Stimulated activated effector memory CD8-positive, alpha-beta T cell treated with anti-CD3 and anti-CD28 coated beads, Interleukin-12 subunit alpha, Interleukin-12 subunit beta, amount 100 ng/mL, for 72 hours (primary cell): ENCODE measurements at regions not wholly inside any gene's neighbourhood (a gene's known extent, or its start where the extent isn't known, plus 50 kb on each side); places are given as distances from the start of the nearest gene placed in this dataset.
"Not testable (repeated sequence)": the region's sequence is repeated elsewhere in the genome, so short reads cannot be mapped to it uniquely, and the experiment has no call there.

Source experiments
- ATAC-seq: fragments of 150-1000 bp; cut with Tn5 transposase; 2 replicates; pipeline ENCODE4 v1.10.0; 2021
- DNase-seq, 2 donors: peaks; one replicate each; pipeline ENCODE4 v3.0.0; 2021 to 2022; ENCODE audit warnings: low spot score in 2 of 2
- H3K27ac Mint-ChIP-seq: one replicate; pipeline ENCODE4 v1.8.0; 2022; ENCODE audit warnings: mild to moderate bottlenecking, mixed read lengths
- H3K36me3 Mint-ChIP-seq: one replicate; pipeline ENCODE4 v1.8.0; 2022; ENCODE audit warnings: mild to moderate bottlenecking, mixed read lengths
- H3K4me1 Mint-ChIP-seq: one replicate; pipeline ENCODE4 v1.8.0; 2022; ENCODE audit warnings: mixed read lengths
- H3K4me3 Mint-ChIP-seq: one replicate; pipeline ENCODE4 v1.8.0; 2022; ENCODE audit warnings: mild to moderate bottlenecking, mixed read lengths
- H3K9me3 Mint-ChIP-seq: one replicate; pipeline ENCODE4 v1.8.0; 2022; ENCODE audit warnings: mixed read lengths

- H3K36me3 Mint-ChIP-seq: no peaks in the 10 kb centered on the region
- DNase-seq: no peak
- no peak overlapping the region for H3K4me3 Mint-ChIP-seq
- ATAC-seq: no peak
- peak overlapping the region; percentile 16 for H3K27ac Mint-ChIP-seq
- no peaks in the 10 kb centered on the region for H3K9me3 Mint-ChIP-seq
- H3K4me1 Mint-ChIP-seq: peaks cover 6% of the 10 kb centered on the region
Observed at GRCh38 chr4:128707864-128708263, 101.6 kb upstream of the JADE1 start.

- no peak for ATAC-seq
- Mint-ChIP-seq H3K36me3 (no peaks in the 10 kb centered on the region), H3K4me3 (no peak overlapping the region), H3K4me1 (peaks cover under 1% of the 10 kb centered on the region), H3K9me3 (no peaks in the 10 kb centered on the region), H3K27ac (no peak overlapping the region)
- no peak for DNase-seq
Observed at GRCh38 chr4:128703948-128704347, 105.6 kb upstream of the JADE1 start.

GRCh38 chr4:128700659-128701350 is 108.7 kb upstream of the JADE1 start:
- ATAC-seq: no peak
- no peaks in the 10 kb centered on the region for H3K4me1 Mint-ChIP-seq
- H3K4me3 Mint-ChIP-seq: no peak overlapping the region
- no peaks in the 10 kb centered on the region for H3K36me3 Mint-ChIP-seq
- DNase-seq: no peak
- no peaks in the 10 kb centered on the region for H3K9me3 Mint-ChIP-seq
- H3K27ac Mint-ChIP-seq: no peak overlapping the region

GRCh38 chr4:128698386-128698785 is 111.1 kb upstream of the JADE1 start:
- H3K36me3 Mint-ChIP-seq: no peaks in the 10 kb centered on the region
- H3K4me1 Mint-ChIP-seq: no peaks in the 10 kb centered on the region
- no peak overlapping the region for H3K27ac Mint-ChIP-seq
- ATAC-seq (no peak), DNase-seq (no peak)
- H3K9me3 Mint-ChIP-seq: no peaks in the 10 kb centered on the region
- H3K4me3 Mint-ChIP-seq: no peak overlapping the region

- Mint-ChIP-seq H3K4me3 (no peak overlapping the region), H3K9me3 (no peaks in the 10 kb centered on the region), H3K36me3 (no peaks in the 10 kb centered on the region), H3K4me1 (no peaks in the 10 kb centered on the region), H3K27ac (no peak overlapping the region)
- DNase-seq: no peak
- no peak for ATAC-seq
Observed at GRCh38 chr4:128697323-128697722, 112.2 kb upstream of the JADE1 start.

- DNase-seq: no peak
- no peak overlapping the region for H3K4me3 Mint-ChIP-seq
- no peak overlapping the region for H3K27ac Mint-ChIP-seq
- no peaks in the 10 kb centered on the region for H3K9me3 Mint-ChIP-seq
- no peaks in the 10 kb centered on the region for H3K36me3 Mint-ChIP-seq
- H3K4me1 Mint-ChIP-seq: no peaks in the 10 kb centered on the region
- ATAC-seq: no peak
Observed at GRCh38 chr4:128690011-128690410, 119.5 kb upstream of the JADE1 start.

GRCh38 chr4:128688846-128689437 is 120.6 kb upstream of the JADE1 start:
- no peaks in the 10 kb centered on the region for H3K36me3 Mint-ChIP-seq
- no peak for ATAC-seq

GRCh38 chr4:128688033-128688721 is 121.3 kb upstream of the JADE1 start:
- Mint-ChIP-seq H3K4me1 (no peaks in the 10 kb centered on the region), H3K36me3 (no peaks in the 10 kb centered on the region), H3K9me3 (no peaks in the 10 kb centered on the region), H3K4me3 (no peak overlapping the region), H3K27ac (no peak overlapping the region)
- no peak for ATAC-seq
- DNase-seq: no peak

More at GRCh38 chr4:128688846-128689437, 120.6 kb upstream of the JADE1 start:
- no peak for DNase-seq
- Mint-ChIP-seq H3K4me3 (no peak overlapping the region), H3K4me1 (no peaks in the 10 kb centered on the region), H3K9me3 (no peaks in the 10 kb centered on the region), H3K27ac (no peak overlapping the region)

GRCh38 chr4:128686810-128687209 is 122.7 kb upstream of the JADE1 start:
- peak; percentile 53 for ATAC-seq
- DNase-seq: no peak
- H3K27ac Mint-ChIP-seq: no peak overlapping the region
- H3K36me3 Mint-ChIP-seq: no peaks in the 10 kb centered on the region
- no peaks in the 10 kb centered on the region for H3K4me1 Mint-ChIP-seq
- H3K4me3 Mint-ChIP-seq: no peak overlapping the region
- no peaks in the 10 kb centered on the region for H3K9me3 Mint-ChIP-seq

- Mint-ChIP-seq H3K27ac (no peak overlapping the region), H3K36me3 (no peaks in the 10 kb centered on the region), H3K4me3 (no peak overlapping the region), H3K4me1 (no peaks in the 10 kb centered on the region), H3K9me3 (no peaks in the 10 kb centered on the region)
- ATAC-seq: no peak
- no peak for DNase-seq
Observed at GRCh38 chr4:128686032-128686465, 123.5 kb upstream of the JADE1 start.

GRCh38 chr4:128684016-128684415 is 125.5 kb upstream of the JADE1 start:
- ATAC-seq: no peak
- no peaks in the 10 kb centered on the region for H3K36me3 Mint-ChIP-seq
- no peak overlapping the region for H3K27ac Mint-ChIP-seq
- H3K9me3 Mint-ChIP-seq: no peaks in the 10 kb centered on the region
- H3K4me3 Mint-ChIP-seq: no peak overlapping the region
- DNase-seq: no peak
- no peaks in the 10 kb centered on the region for H3K4me1 Mint-ChIP-seq

- H3K27ac Mint-ChIP-seq: no peak overlapping the region
- ATAC-seq (no peak), DNase-seq (no peak)
- H3K9me3 Mint-ChIP-seq: no peaks in the 10 kb centered on the region
- no peaks in the 10 kb centered on the region for H3K4me1 Mint-ChIP-seq
- no peak overlapping the region for H3K4me3 Mint-ChIP-seq
- H3K36me3 Mint-ChIP-seq: no peaks in the 10 kb centered on the region
Observed at GRCh38 chr4:128682942-128683666, 126.4 kb upstream of the JADE1 start.

- no peaks in the 10 kb centered on the region for H3K9me3 Mint-ChIP-seq
- no peak for ATAC-seq
- H3K36me3 Mint-ChIP-seq: no peaks in the 10 kb centered on the region
- H3K4me3 Mint-ChIP-seq: no peak overlapping the region
- no peak overlapping the region for H3K27ac Mint-ChIP-seq
- no peak for DNase-seq
- no peaks in the 10 kb centered on the region for H3K4me1 Mint-ChIP-seq
Observed at GRCh38 chr4:128676095-128676494, 133.4 kb upstream of the JADE1 start.

GRCh38 chr4:128675083-128675482 is 134.4 kb upstream of the JADE1 start:
- Mint-ChIP-seq H3K4me3 (no peak overlapping the region), H3K36me3 (no peaks in the 10 kb centered on the region), H3K27ac (no peak overlapping the region), H3K9me3 (no peaks in the 10 kb centered on the region), H3K4me1 (no peaks in the 10 kb centered on the region)
- DNase-seq (no peak), ATAC-seq (no peak)

- not testable (repeated sequence) for DNase-seq, H3K9me3 Mint-ChIP-seq, H3K4me1 Mint-ChIP-seq, H3K36me3 Mint-ChIP-seq, H3K27ac Mint-ChIP-seq, ATAC-seq
- H3K4me3 Mint-ChIP-seq: peak overlapping the region; percentile 24
Observed at GRCh38 chr4:128673159-128673558, 136.3 kb upstream of the JADE1 start.
